H1 (cell line): ENCODE measurements at regions not wholly inside any gene's neighbourhood (a gene's known extent, or its start where the extent isn't known, plus 50 kb on each side); places are given as distances from the start of the nearest gene placed in this dataset.

Experiments used
- CTCF ChIA-PET: fragments of 300-600 bp; sonication (Branson Sonifier 250); formaldehyde crosslinking; loops from one replicate; lab custom pipeline; 2021; ENCODE audit not compliant: partially characterized antibody; lab: Charles Lee
- POLR2A ChIA-PET: fragments of 300-600 bp; sonication (Branson Sonifier 250); formaldehyde crosslinking; loops from one replicate; lab custom pipeline; 2021; ENCODE audit warnings: inconsistent platforms; ENCODE audit not compliant: partially characterized antibody; lab: Charles Lee
- DNase-seq, 2 experiments: peaks; one replicate each; pipeline versions ENCODE4 v3.0.0 to v3.0.0-alpha.2; 2010 to 2022; ENCODE audit warnings: low spot score in 2 of 2, low read depth in 1 of 2, mixed read lengths in 1 of 2
- FAIRE-seq: peaks from 2 replicates; lab custom pipeline; 2011; peaks lifted over from hg19 to GRCh38; lab: Jason Lieb, UNC
- H2AFZ ChIP-seq: 2 replicates; pipeline ENCODE4 v1.8.1; 2012; ENCODE audit warnings: low read length, inconsistent platforms
- H2AK5ac ChIP-seq: 2 replicates; pipeline ENCODE4 v1.6.1; 2013; ENCODE audit warnings: low read depth, low read length
- H2BK120ac ChIP-seq: replicated peaks from 2 replicates; pipeline ENCODE3; 2013; ENCODE audit warnings: low read depth, low read length, inconsistent platforms
- H2BK12ac ChIP-seq: 2 replicates; pipeline ENCODE4 v1.6.1; 2013; ENCODE audit warnings: low read depth, low read length
- H2BK15ac ChIP-seq: 2 replicates; pipeline ENCODE4 v1.6.1; 2013; ENCODE audit warnings: low read length
- H2BK20ac ChIP-seq: 2 replicates; pipeline ENCODE4 v1.6.1; 2013; ENCODE audit warnings: low read length
- H2BK5ac ChIP-seq: 2 replicates; pipeline ENCODE4 v1.6.1; 2013; ENCODE audit warnings: low read depth, low read length
- H3K14ac ChIP-seq: 2 replicates; pipeline ENCODE4 v1.6.1; 2013; ENCODE audit warnings: inconsistent platforms; ENCODE audit not compliant: insufficient read length
- H3K18ac ChIP-seq: 2 replicates; pipeline ENCODE4 v1.6.1; 2013; ENCODE audit warnings: low read length; ENCODE audit errors: extremely low read depth
- H3K23ac ChIP-seq: 2 replicates; pipeline ENCODE4 v1.6.1; 2013; ENCODE audit warnings: inconsistent platforms; ENCODE audit not compliant: insufficient read length
- H3K23me2 ChIP-seq: 2 replicates; pipeline ENCODE4 v1.6.1; 2013; ENCODE audit warnings: low read depth, low read length
- H3K27ac ChIP-seq: 2 replicates; pipeline ENCODE4 v1.6.1; 2011; ENCODE audit warnings: low read depth, low read length, inconsistent platforms
- H3K27me3 ChIP-seq, 4 experiments: replicated peaks in 1 of 4; 1 replicate in 1 of 4; 2 replicates in 3 of 4; pipeline versions ENCODE4 v1.6.1 to v1.8.1; 2011 to 2013; ENCODE audit warnings: low read length in 3 of 4, mild to moderate bottlenecking in 3 of 4, inconsistent platforms in 2 of 4, mixed read lengths in 2 of 4, moderate library complexity in 1 of 4; ENCODE audit not compliant: control insufficient read depth in 3 of 4, insufficient read depth in 3 of 4; ENCODE audit errors: extremely low read depth in 1 of 4
- H3K36me3 ChIP-seq, 4 experiments: 2 replicates each; pipeline versions ENCODE4 v1.6.1 to v1.8.1; 2011 to 2013; ENCODE audit warnings: mild to moderate bottlenecking in 4 of 4, low read length in 3 of 4, moderate library complexity in 2 of 4, control low read depth in 1 of 4, inconsistent platforms in 1 of 4; ENCODE audit not compliant: insufficient read depth in 4 of 4, control insufficient read depth in 2 of 4
- H3K4ac ChIP-seq: replicated peaks from 2 replicates; pipeline ENCODE3; 2013; ENCODE audit warnings: low read length, low read depth, mixed read lengths, inconsistent platforms; ENCODE audit not compliant: insufficient read length
- H3K4me1 ChIP-seq, 4 experiments: replicated peaks in 1 of 4; 1 replicate in 1 of 4; 2 replicates in 3 of 4; pipeline versions ENCODE4 v1.6.1 to v1.8.1; 2011 to 2013; ENCODE audit warnings: low read length in 3 of 4, inconsistent platforms in 2 of 4, mixed read lengths in 1 of 4; ENCODE audit not compliant: insufficient read depth in 4 of 4, control insufficient read depth in 3 of 4
- H3K4me2 ChIP-seq, 2 experiments: 2 replicates each; pipeline versions ENCODE4 v1.6.1 to v1.8.1; 2011 to 2013; ENCODE audit warnings: low read depth in 2 of 2, low read length in 2 of 2, control low read depth in 1 of 2, inconsistent platforms in 1 of 2, mild to moderate bottlenecking in 1 of 2; ENCODE audit not compliant: insufficient read depth in 1 of 2
- H3K4me3 ChIP-seq, 4 experiments: fragments of 200-600, 300-600 bp in 1 of 4; sonication (generic), shearing (Covaris generic), sonication (Bioruptor Twin) in 1 of 4; 2 replicates each; pipeline versions ENCODE4 v1.5.1 to v1.8.1; 2011 to 2016; ENCODE audit warnings: low read length in 4 of 4, low read depth in 3 of 4, control low read depth in 2 of 4, inconsistent platforms in 2 of 4, mild to moderate bottlenecking in 2 of 4, mixed read lengths in 1 of 4, moderate library complexity in 1 of 4; ENCODE audit not compliant: insufficient read depth in 2 of 4; ENCODE audit errors: extremely low read depth in 1 of 4
- H3K56ac ChIP-seq: replicated peaks from 2 replicates; pipeline ENCODE3; 2013; ENCODE audit warnings: low read depth, mild to moderate bottlenecking, mixed read lengths, low read length, inconsistent platforms; ENCODE audit not compliant: insufficient read length
- H3K79me1 ChIP-seq: 2 replicates; pipeline ENCODE4 v1.6.1; 2013; ENCODE audit warnings: low read depth, low read length, control low read depth
- H3K79me2 ChIP-seq, 2 experiments: 2 replicates each; pipeline versions ENCODE4 v1.6.1 to v1.8.1; 2012 to 2013; ENCODE audit warnings: low read length in 2 of 2, mild to moderate bottlenecking in 2 of 2, inconsistent platforms in 1 of 2; ENCODE audit not compliant: insufficient read depth in 2 of 2, control insufficient read depth in 1 of 2
- H3K9ac ChIP-seq, 4 experiments: replicated peaks in 1 of 4; 1 replicate in 1 of 4; 2 replicates in 3 of 4; pipeline versions ENCODE4 v1.6.1 to v1.8.1; 2011 to 2013; ENCODE audit warnings: low read depth in 3 of 4, low read length in 3 of 4, control low read depth in 2 of 4, mild to moderate bottlenecking in 2 of 4, moderate library complexity in 2 of 4, inconsistent platforms in 1 of 4; ENCODE audit errors: extremely low read depth in 1 of 4
- H3K9me3 ChIP-seq, 2 experiments: 2 replicates each; pipeline versions ENCODE4 v1.6.1 to v1.8.1; 2012 to 2013; ENCODE audit warnings: mild to moderate bottlenecking in 2 of 2, moderate library complexity in 2 of 2, control low read depth in 1 of 2, inconsistent platforms in 1 of 2, low read depth in 1 of 2, low read length in 1 of 2, mixed read lengths in 1 of 2; ENCODE audit not compliant: insufficient read depth in 2 of 2
- H4K20me1 ChIP-seq, 2 experiments: replicated peaks in 1 of 2; 2 replicates each; pipeline versions ENCODE3 to v1.8.1; 2011 to 2013; ENCODE audit warnings: inconsistent platforms in 2 of 2, low read length in 2 of 2, mild to moderate bottlenecking in 1 of 2; ENCODE audit not compliant: insufficient read depth in 2 of 2, control insufficient read depth in 1 of 2
- H4K5ac ChIP-seq: 2 replicates; pipeline ENCODE4 v1.6.1; 2013; ENCODE audit warnings: low read length, low read depth, mixed read lengths, inconsistent platforms; ENCODE audit not compliant: insufficient read length
- H4K8ac ChIP-seq: 2 replicates; pipeline ENCODE4 v1.8.0; 2013; ENCODE audit warnings: mild to moderate bottlenecking, moderate library complexity, low read length, inconsistent platforms; ENCODE audit not compliant: insufficient read depth; ENCODE audit errors: extremely low read depth
- H4K91ac ChIP-seq: replicated peaks from 2 replicates; pipeline ENCODE3; 2013; ENCODE audit warnings: low read length, mixed read lengths, inconsistent platforms; ENCODE audit not compliant: insufficient read length
- RBBP5 ChIP-seq: IDR thresholded peaks from 2 replicates; pipeline ENCODE4 v1.7.1; 2012; ENCODE audit warnings: low read depth, mild to moderate bottlenecking, inconsistent platforms, low read length, moderate library complexity, borderline replicate concordance
- SUZ12 ChIP-seq: fragments of 200-600 bp; sonication (generic); IDR thresholded peaks from 2 replicates; pipeline ENCODE4 v1.6.1; 2012; ENCODE audit warnings: mild to moderate bottlenecking, inconsistent platforms, low read length, moderate library complexity, mixed read lengths
- WGBS, 2 experiments: shearing (Covaris generic) in 1 of 2; methylation state at CpG; one replicate each; pipeline versions ENCODE4 v1.1.6 to v1.1.7; 2013 to 2015; ENCODE audit warnings: low lambda C conversion rate in 2 of 2, mixed read lengths in 2 of 2, inconsistent platforms in 1 of 2, low coverage in 1 of 2, missing lambda C conversion rate in 1 of 2; ENCODE audit not compliant: insufficient replicate concordance in 2 of 2, insufficient coverage in 1 of 2, insufficient read length in 1 of 2; ENCODE audit errors: extremely low coverage in 1 of 2, missing lambda C conversion rate in 1 of 2; 5-methylcytosine and 5-hydroxymethylcytosine counted together

DNA sequence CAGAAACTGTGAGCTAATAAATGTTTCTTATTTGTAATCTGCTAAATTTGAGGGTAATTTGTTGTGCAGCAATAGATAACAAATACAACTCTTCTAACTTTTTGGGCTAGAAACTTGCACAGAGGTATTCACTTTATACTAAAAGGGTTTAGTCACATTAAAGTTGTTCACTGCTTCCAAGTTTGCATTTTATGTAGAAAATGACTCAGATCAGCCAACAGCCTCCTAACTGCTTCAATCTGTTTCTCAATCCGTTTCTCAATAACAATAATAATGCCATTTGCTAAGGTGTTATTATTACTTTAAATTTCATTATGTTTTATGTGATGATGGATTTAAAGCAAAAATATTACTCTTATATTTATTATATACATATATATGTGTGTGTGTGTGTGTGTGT lies 213.9 kb downstream of the CENPW start:
- Histone ChIP-seq H2BK120ac (no peak overlapping the region), H3K56ac (no peak overlapping the region), H4K91ac (no peak overlapping the region), H3K36me3 (no peaks in the 10 kb centered on the region), H3K9ac (no peak overlapping the region), H2AK5ac (no peak overlapping the region), H3K9me3 (peaks cover 0 to 6% of the 10 kb centered on the region in 2 experiments; a peak in 1 of 4 replicates), H4K20me1 (no peaks in the 10 kb centered on the region), H3K79me2 (no peaks in the 10 kb centered on the region), H3K27me3 (no peaks in the 10 kb centered on the region), H3K14ac (no peak overlapping the region), H3K79me1 (no peaks in the 10 kb centered on the region), H2BK5ac (no peak overlapping the region), H3K18ac (no peak overlapping the region), H3K27ac (no peak overlapping the region), H3K4me2 (no peak overlapping the region), H4K8ac (no peak overlapping the region), H3K4me3 (no peak overlapping the region), H2BK20ac (no peak overlapping the region), H3K4ac (no peak overlapping the region), H3K23me2 (no peaks in the 10 kb centered on the region), H2BK12ac (no peak overlapping the region), H3K4me1 (no peaks in the 10 kb centered on the region), H3K23ac (no peak overlapping the region), H2BK15ac (no peak overlapping the region), H2AFZ (no peak overlapping the region), H4K5ac (no peak overlapping the region)
- ChIA-PET CTCF (no interaction called here), POLR2A (no interaction called here)
- TF ChIP-seq SUZ12 (no peak), RBBP5 (no peak)
- 84% methylated on average over 1 of the region's 1 CpG; no CpG with 5 or more reads in 1 of the 2 experiments for WGBS, 2 experiments
- FAIRE-seq, result no peak
- DNase-seq, result no peak
